HG03439 (cell line): ENCODE measurements at regions not wholly inside any gene's neighbourhood (a gene's known extent, or its start where the extent isn't known, plus 50 kb on each side); places are given as distances from the start of the nearest gene placed in this dataset.
"Not testable (repeated sequence)": the region's sequence is repeated elsewhere in the genome, so short reads cannot be mapped to it uniquely, and the experiment has no call there.

Experiments
- ATAC-seq: cut with Tn5 transposase; IDR thresholded peaks from one replicate; pipeline ENCODE4 v1.9.1; 2021; ENCODE audit warnings: mild to moderate bottlenecking, moderate library complexity; ENCODE audit not compliant: unreplicated experiment

- no peak for ATAC-seq
Observed at GRCh38 chr10:131822013-131822691, 78.7 kb upstream of the PPP2R2D start.

GRCh38 chr10:131822692-131823245, 78.0 kb upstream of the PPP2R2D start:
- no peak for ATAC-seq

- ATAC-seq: not testable (repeated sequence)
Observed at GRCh38 chr10:131823601-131824099, 77.2 kb upstream of the PPP2R2D start.

GRCh38 chr10:131824371-131825149, 76.2 kb upstream of the PPP2R2D start:
- ATAC-seq: no peak

GRCh38 chr10:131825150-131825848, 75.5 kb upstream of the PPP2R2D start:
- ATAC-seq: no peak

- ATAC-seq: no peak
Observed at GRCh38 chr10:131825960-131826650, 74.7 kb upstream of the PPP2R2D start.

GRCh38 chr10:131829156-131829930, 71.5 kb upstream of the PPP2R2D start:
- no peak for ATAC-seq

- ATAC-seq: no peak
Observed at GRCh38 chr10:131830446-131831130, 70.2 kb upstream of the PPP2R2D start.

- no peak for ATAC-seq
Observed at GRCh38 chr10:131831561-131831960, 69.2 kb upstream of the PPP2R2D start.

GRCh38 chr10:131832056-131832685, 68.6 kb upstream of the PPP2R2D start:
- no peak for ATAC-seq

- no peak for ATAC-seq
Observed at GRCh38 chr10:131833013-131833412, 67.8 kb upstream of the PPP2R2D start.

- ATAC-seq: no peak
Observed at GRCh38 chr10:131833446-131834080, 67.2 kb upstream of the PPP2R2D start.

- no peak for ATAC-seq
Observed at GRCh38 chr10:131834152-131834810, 66.5 kb upstream of the PPP2R2D start.

- no peak for ATAC-seq
Observed at GRCh38 chr10:131838966-131839742, 61.7 kb upstream of the PPP2R2D start.

GRCh38 chr10:131839880-131840787, 60.7 kb upstream of the PPP2R2D start:
- not testable (repeated sequence) for ATAC-seq

- no peak for ATAC-seq
Observed at GRCh38 chr10:131840788-131841118, 60.1 kb upstream of the PPP2R2D start.
